ENCODE measurements at regions not wholly inside any gene's neighbourhood (a gene's known extent, or its start where the extent isn't known, plus 50 kb on each side); places are given as distances from the start of the nearest gene placed in this dataset.

GRCh38 chr20:22924046-22924737 lies 110.9 kb upstream of the SSTR4 start:
- no peak for DNase-seq

- DNase-seq, result no peak
Observed at GRCh38 chr20:22924949-22925612, 110.0 kb upstream of the SSTR4 start.

- no peak for DNase-seq
Observed at GRCh38 chr20:22925613-22925983, 109.5 kb upstream of the SSTR4 start.

DNA sequence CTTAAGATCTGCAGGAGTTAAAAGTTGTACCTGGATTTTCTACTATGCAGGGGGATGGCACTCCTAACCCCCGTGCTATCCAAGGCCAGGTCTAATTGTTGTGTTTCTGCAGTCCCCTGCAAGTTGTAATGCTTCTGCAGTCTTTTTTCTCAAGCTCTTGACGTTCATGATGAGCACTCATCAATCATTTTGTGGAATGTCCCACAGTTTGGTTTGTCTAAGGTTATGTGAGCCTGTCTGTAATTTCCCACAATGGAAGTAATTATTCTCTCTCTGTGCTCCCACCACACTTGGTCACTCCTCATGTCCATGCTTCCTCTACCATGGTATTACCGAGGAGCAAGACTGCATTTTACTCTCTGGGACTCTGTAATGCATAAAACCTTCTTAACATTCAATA lies 107.6 kb upstream of the SSTR4 start:
- DNase-seq, result no peak

GRCh38 chr20:22928679-22929078 lies 106.4 kb upstream of the SSTR4 start:
- no peak for DNase-seq

GRCh38 chr20:22929661-22930060 lies 105.5 kb upstream of the SSTR4 start:
- no peak for DNase-seq

- no peak for DNase-seq
Observed at GRCh38 chr20:22931653-22932608, 103.2 kb upstream of the SSTR4 start.

DNA sequence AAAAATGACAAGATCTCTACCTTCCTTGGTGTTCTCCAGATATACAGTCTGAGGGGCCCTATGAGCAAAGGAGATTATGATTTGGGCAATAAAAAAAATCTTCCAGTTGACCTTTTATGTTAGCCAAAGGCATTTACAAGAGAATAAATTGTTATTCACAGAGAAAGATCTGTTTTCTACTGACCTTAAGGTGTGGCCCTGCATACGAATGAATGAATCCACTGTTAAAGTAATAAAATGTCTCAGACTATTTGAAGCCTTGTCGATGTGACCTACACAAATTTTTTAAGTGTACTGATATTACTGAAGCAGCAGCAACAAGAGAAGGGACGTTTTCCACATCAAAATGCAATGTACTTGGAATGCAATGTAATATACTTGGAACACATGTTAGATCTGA lies 95.9 kb upstream of the SSTR4 start:
- DNase-seq, result no peak

- DNase-seq, result no peak
Observed at GRCh38 chr20:22940350-22940749, 94.8 kb upstream of the SSTR4 start.

- no peak for DNase-seq
Observed at GRCh38 chr20:22941550-22941949, 93.6 kb upstream of the SSTR4 start.

GRCh38 chr20:22942742-22943141 lies 92.4 kb upstream of the SSTR4 start:
- DNase-seq, result no peak

GRCh38 chr20:22944062-22944461 lies 91.0 kb upstream of the SSTR4 start:
- no peak for DNase-seq

DNA sequence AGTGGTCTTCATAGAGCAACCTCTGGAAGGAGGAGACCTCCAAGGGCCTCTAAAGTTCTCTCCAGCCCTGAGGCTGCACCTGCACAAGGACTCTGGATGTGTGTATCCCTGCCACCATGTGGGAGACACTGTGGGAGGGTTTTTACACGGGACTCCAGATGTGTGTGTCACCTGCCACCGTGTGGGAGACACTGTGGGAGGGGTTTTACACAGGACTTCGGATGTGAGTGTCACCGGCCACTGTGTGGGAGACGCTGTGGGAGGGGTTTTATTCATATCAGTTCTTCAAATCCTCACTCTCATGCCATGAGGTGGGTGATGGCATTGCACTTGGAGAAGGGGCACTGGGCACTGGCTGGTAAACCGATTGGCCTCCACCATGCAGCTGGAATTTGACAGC lies 90.2 kb upstream of the SSTR4 start:
- no peak for DNase-seq

GRCh38 chr20:22946596-22946995 lies 88.5 kb upstream of the SSTR4 start:
- no peak for DNase-seq

DNA sequence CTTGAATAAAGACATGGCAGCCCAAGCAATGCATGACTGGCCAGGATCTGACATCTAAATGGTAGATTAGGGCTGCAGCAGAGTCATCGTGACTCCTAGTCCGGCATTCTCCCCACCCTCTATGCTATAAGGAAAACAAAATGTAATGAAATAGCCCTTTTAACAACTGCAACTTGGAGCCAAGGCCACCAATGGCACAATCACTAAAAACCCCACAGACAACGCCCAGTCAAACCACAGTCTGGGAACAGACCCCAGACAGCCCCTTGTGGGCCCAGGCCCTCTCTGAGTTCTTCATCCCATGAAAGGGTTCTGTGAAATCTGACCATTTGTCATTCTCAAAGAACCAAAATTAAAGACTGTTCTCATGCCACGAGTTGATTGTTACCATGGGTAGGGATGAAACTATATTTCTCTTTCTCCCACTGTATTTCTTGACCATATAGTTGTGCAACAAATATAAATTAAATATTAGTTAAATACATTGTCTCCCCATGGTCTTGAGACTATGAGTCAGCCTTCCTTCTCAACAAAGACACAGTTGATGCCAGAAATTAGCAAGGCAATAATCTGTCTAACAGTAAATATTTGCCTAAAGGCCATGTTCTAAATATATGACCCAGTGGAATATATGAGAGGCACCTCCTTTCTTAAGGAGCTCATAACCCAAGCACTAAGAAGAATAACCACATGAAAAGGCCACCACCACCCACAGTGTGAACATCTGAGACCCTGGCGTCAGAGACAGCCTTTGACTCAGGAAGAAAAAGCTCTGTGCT lies 85.6 kb upstream of the SSTR4 start:
- no peak for DNase-seq

DNA sequence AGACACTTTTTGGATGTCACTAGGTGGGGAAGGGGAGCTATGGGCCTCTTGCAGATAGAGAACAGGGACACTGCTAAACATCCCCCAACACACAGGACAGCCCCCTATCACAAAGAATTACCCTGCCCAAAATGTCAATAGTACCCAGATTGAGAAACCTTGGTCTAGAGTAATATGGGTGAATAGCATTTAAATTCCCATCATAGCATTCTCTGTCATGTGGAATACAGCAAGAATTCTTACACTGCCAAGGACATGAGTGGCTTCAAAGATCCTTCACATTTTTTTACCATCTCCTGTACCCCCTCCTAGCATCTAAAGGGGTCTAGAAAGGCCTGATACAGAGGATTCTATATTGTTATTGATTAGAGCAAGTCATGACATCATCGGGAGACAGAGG lies 83.1 kb upstream of the SSTR4 start:
- DNase-seq, result no peak

DNA sequence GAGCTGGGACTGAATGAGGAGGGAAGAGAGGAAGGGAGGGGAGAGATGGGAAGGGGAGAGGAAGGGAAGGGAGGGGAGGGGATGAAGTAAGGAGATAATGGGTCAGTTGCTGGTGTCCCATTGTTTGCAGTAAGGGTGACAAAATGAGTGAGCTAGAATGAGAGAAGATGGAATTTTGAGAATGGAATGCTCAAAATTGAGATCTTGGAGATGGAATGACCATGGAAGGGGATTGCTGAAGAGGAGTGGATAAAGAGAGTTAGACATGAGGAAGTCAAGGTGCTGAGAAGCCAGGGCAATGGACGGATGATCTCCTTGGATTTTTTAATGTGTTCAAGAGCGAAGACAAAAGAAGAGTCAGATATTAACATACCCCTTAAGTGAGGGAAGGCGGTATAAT lies 80.5 kb upstream of the SSTR4 start:
- DNase-seq, result no peak

DNA sequence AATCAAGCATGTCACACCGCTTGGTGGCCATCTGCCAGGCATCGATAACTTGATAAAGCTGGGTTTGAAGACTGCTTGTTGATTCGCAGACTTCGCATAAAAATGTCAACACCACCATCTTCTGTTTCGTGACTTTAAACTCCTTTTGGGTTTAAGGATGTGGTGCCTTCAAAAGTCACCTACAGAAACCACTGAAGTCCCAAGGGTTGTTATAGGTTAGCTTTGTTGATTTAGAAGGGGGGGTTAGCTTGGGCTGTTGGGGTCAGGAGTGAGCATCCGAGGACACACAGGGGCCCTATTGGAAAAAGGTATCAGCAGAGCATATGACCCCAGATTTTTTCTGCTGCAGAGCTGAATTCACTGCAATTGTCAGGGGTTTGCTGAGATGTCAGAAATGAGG lies 76.7 kb upstream of the SSTR4 start:
- no peak for DNase-seq

DNA sequence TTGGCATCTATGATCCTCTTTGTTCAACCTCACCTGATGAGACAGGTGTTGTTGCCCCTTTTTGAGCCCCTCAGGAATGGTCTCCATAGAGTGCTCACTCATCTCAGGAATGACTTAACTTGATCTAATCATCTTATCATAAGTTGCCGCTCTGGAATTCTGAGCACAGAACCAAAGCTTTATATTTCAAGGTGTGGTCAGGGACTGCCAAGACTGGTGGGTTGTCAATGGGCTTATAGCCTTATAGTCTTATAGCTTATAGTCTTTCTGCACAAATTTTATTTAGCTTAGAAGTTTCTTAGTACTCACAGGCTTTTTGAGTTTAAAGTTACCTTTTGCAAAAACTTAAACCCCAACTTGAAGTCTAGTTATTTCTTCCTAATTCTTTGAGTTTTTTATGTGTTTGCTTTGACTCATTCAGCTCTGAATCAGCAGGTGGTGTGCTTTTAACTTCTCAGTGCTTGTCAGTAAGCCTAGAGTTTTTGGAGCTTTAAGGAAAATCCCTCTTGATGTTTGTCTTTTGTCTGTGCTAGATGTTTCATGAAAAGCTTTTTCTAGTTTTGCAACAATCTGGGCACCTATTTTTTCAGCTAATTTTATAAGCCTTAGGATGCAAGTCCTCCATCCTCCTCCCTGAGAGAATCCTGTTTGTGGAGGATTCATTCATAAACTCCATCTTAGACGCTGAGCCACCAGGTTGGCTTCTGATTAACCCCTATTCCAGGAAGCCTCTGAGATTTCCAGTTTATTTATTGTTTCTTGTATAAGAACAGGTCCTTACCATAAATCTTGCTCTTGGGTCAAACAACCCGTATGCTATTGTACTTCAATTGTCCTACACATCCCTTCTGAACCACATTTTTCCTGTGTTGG lies 72.3 kb upstream of the SSTR4 start:
- DNase-seq, result no peak

GRCh38 chr20:22963581-22963980 lies 71.5 kb upstream of the SSTR4 start:
- no peak for DNase-seq

DNA sequence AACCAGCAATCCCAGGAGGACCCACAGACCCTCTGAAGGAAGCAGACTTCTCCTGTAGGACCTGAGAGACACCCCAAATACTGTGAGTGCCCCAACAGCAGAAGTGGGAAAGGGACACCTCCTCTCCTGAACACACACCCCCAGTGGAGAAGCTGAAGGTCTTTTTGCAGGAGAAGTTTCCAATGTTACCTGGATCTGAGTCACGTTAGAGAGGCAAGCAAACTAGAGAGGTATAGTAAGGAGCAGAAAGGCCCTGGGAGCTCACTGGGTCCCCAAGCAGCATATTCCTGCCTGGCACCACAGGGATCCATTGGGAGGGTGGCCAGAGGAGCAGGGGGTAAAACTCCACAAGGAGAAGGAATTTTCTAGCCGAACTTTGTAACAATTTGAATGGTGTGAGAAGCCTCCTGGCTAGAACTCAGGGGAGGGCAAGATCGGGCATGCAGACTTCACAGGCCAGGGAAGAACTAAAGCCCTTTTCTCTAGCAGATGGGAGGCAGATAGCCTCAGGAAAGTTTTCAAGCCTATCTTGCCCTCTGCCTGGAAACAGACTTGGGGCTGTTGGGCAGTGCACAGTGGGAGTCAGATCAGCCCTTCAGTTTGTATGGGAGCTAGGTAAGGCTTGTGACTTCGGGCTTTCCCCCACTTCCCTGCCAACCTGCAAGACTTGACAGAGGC lies 68.2 kb upstream of the SSTR4 start:
- no peak for DNase-seq

Measured in HCEC 1CT (cell line).